ENCODE measurements at regions not wholly inside any gene's neighbourhood (a gene's known extent, or its start where the extent isn't known, plus 50 kb on each side); places are given as distances from the start of the nearest gene placed in this dataset.
"Not testable (repeated sequence)": the region's sequence is repeated elsewhere in the genome, so short reads cannot be mapped to it uniquely, and the experiment has no call there.

- DNase-seq = no peak
These were observed 261.2 kb upstream of the DNAJC19 start for GRCh38 chr3:181250714-181251113.

- no peak for DNase-seq
These were observed 249.9 kb upstream of the DNAJC19 start for GRCh38 chr3:181239441-181239840.

GRCh38 chr3:181230258-181230657, 240.7 kb upstream of the DNAJC19 start:
- DNase-seq = no peak

GRCh38 chr3:181213347-181213746, 223.8 kb upstream of the DNAJC19 start:
- DNase-seq = no peak

GRCh38 chr3:181212271-181212670, 222.7 kb upstream of the DNAJC19 start:
- no peak for DNase-seq

GRCh38 chr3:181210275-181210674, 220.7 kb upstream of the DNAJC19 start:
- no peak for DNase-seq

GRCh38 chr3:181189556-181189955, 200.0 kb upstream of the DNAJC19 start:
- no peak for DNase-seq

GRCh38 chr3:181183764-181184163, 194.2 kb upstream of the DNAJC19 start:
- no peak for DNase-seq

- not testable (repeated sequence) for DNase-seq
These were observed 193.5 kb upstream of the DNAJC19 start for GRCh38 chr3:181183057-181183456.

- DNase-seq = no peak
These were observed 189.5 kb upstream of the DNAJC19 start for GRCh38 chr3:181178991-181179390.

- DNase-seq = peak; percentile 38 to 48
These were observed 187.1 kb upstream of the DNAJC19 start for GRCh38 chr3:181176601-181177000.

GRCh38 chr3:181174676-181175233, 185.2 kb upstream of the DNAJC19 start:
- no peak for DNase-seq

GRCh38 chr3:181174022-181174421, 184.5 kb upstream of the DNAJC19 start:
- no peak for DNase-seq

GRCh38 chr3:181173227-181173626, 183.7 kb upstream of the DNAJC19 start:
- DNase-seq = no peak

GRCh38 chr3:181134873-181135272, 145.3 kb upstream of the DNAJC19 start:
- DNase-seq = no peak

GRCh38 chr3:181133832-181134231, 144.3 kb upstream of the DNAJC19 start:
- no peak for DNase-seq

- no peak for DNase-seq
These were observed 116.1 kb upstream of the DNAJC19 start for GRCh38 chr3:181105646-181106045.

- DNase-seq = no peak
These were observed 114.1 kb upstream of the DNAJC19 start for GRCh38 chr3:181103605-181104004.

GRCh38 chr3:181086011-181086410, 96.5 kb upstream of the DNAJC19 start:
- DNase-seq = no peak

- no peak for DNase-seq
These were observed 92.4 kb upstream of the DNAJC19 start for GRCh38 chr3:181081930-181082329.

- no peak for DNase-seq
These were observed 87.0 kb upstream of the DNAJC19 start for GRCh38 chr3:181076558-181076957.

- DNase-seq = no peak
These were observed 85.6 kb upstream of the DNAJC19 start for GRCh38 chr3:181075098-181075497.

GRCh38 chr3:181066143-181067087, 76.9 kb upstream of the DNAJC19 start:
- DNase-seq = no peak

GRCh38 chr3:181056136-181056732, 66.7 kb upstream of the DNAJC19 start:
- DNase-seq = no peak

Measured in stimulated activated CD4-positive, alpha-beta T cell treated with anti-CD3 and anti-CD28 coated beads, Interleukin-2, amount 100 ng/mL, for 24 hours (primary cell).